Astrocyte (in vitro differentiated cells and primary cell): ENCODE measurements at regions not wholly inside any gene's neighbourhood (a gene's known extent, or its start where the extent isn't known, plus 50 kb on each side); places are given as distances from the start of the nearest gene placed in this dataset.

Experiments used
- DNase-seq: peaks from one replicate; pipeline ENCODE4 v3.0.0-alpha.2; 2010; ENCODE audit warnings: low read depth
- FAIRE-seq: peaks from 2 replicates; lab custom pipeline; 2011; peaks lifted over from hg19 to GRCh38; lab: Jason Lieb, UNC
- H2AFZ ChIP-seq: 2 replicates; pipeline ENCODE4 v1.6.0; 2012; ENCODE audit warnings: low read depth, low read length, inconsistent platforms
- H3K27ac ChIP-seq: 2 replicates; pipeline ENCODE4 v1.5.1; 2011; ENCODE audit warnings: low read depth, low read length, inconsistent platforms
- H3K27me3 ChIP-seq: 2 replicates; pipeline ENCODE4 v1.6.0; 2011; ENCODE audit warnings: low read length, inconsistent platforms; ENCODE audit not compliant: insufficient read depth
- H3K36me3 ChIP-seq: 2 replicates; pipeline ENCODE4 v1.5.1; 2011; ENCODE audit warnings: low read length, inconsistent platforms; ENCODE audit not compliant: insufficient read depth
- H3K4me1 ChIP-seq: 2 replicates; pipeline ENCODE4 v1.5.1; 2011; ENCODE audit warnings: low read length, inconsistent platforms; ENCODE audit not compliant: insufficient read depth
- H3K4me2 ChIP-seq: 2 replicates; pipeline ENCODE4 v1.6.0; 2012; ENCODE audit warnings: low read length, inconsistent platforms
- H3K4me3 ChIP-seq: 2 replicates; pipeline ENCODE4 v1.5.1; 2011; ENCODE audit warnings: low read depth, mild to moderate bottlenecking, low read length, inconsistent platforms; ENCODE audit not compliant: insufficient read depth
- H3K79me2 ChIP-seq: 2 replicates; pipeline ENCODE4 v1.6.0; 2012; ENCODE audit warnings: mild to moderate bottlenecking, low read length, inconsistent platforms; ENCODE audit not compliant: insufficient read depth
- H3K9ac ChIP-seq: 2 replicates; pipeline ENCODE4 v1.6.0; 2012; ENCODE audit warnings: mild to moderate bottlenecking, low read length, inconsistent platforms
- H3K9me3 ChIP-seq: 2 replicates; pipeline ENCODE4 v1.5.1; 2012; ENCODE audit warnings: low read depth, mild to moderate bottlenecking, low read length, inconsistent platforms; ENCODE audit not compliant: insufficient read depth
- H4K20me1 ChIP-seq: 2 replicates; pipeline ENCODE4 v1.6.0; 2012; ENCODE audit warnings: low read length, inconsistent platforms; ENCODE audit not compliant: insufficient read depth
- H3K27ac Mint-ChIP-seq: one replicate; pipeline ENCODE4 v1.8.0; 2021; ENCODE audit warnings: mild to moderate bottlenecking, mixed read lengths; ENCODE audit not compliant: unreplicated experiment
- H3K27me3 Mint-ChIP-seq: one replicate; pipeline ENCODE4 v1.8.0; 2021; ENCODE audit warnings: low read depth, mixed read lengths; ENCODE audit not compliant: unreplicated experiment
- H3K36me3 Mint-ChIP-seq: one replicate; pipeline ENCODE4 v1.8.0; 2021; ENCODE audit warnings: low read depth, mixed read lengths; ENCODE audit not compliant: unreplicated experiment
- H3K4me1 Mint-ChIP-seq: one replicate; pipeline ENCODE4 v1.8.0; 2021; ENCODE audit warnings: low read depth, mixed read lengths; ENCODE audit not compliant: unreplicated experiment
- H3K4me3 Mint-ChIP-seq: one replicate; pipeline ENCODE4 v1.8.0; 2021; ENCODE audit warnings: mild to moderate bottlenecking, moderate library complexity, mixed read lengths; ENCODE audit not compliant: unreplicated experiment
- H3K9me3 Mint-ChIP-seq: one replicate; pipeline ENCODE4 v1.8.0; 2021; ENCODE audit warnings: mild to moderate bottlenecking, mixed read lengths; ENCODE audit not compliant: unreplicated experiment
- EZH2 ChIP-seq: IDR thresholded peaks from 2 replicates; pipeline ENCODE4 v1.6.1; 2012; ENCODE audit warnings: mild to moderate bottlenecking, low read length, inconsistent platforms; ENCODE audit not compliant: insufficient read depth
- TF ChIP-seq, protein P1 (sequence below): IDR thresholded peaks from 2 replicates; pipeline ENCODE4 v1.5.1; 2011; ENCODE audit warnings: low read depth, mild to moderate bottlenecking, inconsistent platforms, low read length, moderate library complexity; ENCODE audit not compliant: insufficient read depth

- no peaks in the 10 kb centered on the region for H3K9me3 ChIP-seq
- H3K79me2 ChIP-seq: no peaks in the 10 kb centered on the region
- DNase-seq: no peak
- TF ChIP-seq, protein P1, sequence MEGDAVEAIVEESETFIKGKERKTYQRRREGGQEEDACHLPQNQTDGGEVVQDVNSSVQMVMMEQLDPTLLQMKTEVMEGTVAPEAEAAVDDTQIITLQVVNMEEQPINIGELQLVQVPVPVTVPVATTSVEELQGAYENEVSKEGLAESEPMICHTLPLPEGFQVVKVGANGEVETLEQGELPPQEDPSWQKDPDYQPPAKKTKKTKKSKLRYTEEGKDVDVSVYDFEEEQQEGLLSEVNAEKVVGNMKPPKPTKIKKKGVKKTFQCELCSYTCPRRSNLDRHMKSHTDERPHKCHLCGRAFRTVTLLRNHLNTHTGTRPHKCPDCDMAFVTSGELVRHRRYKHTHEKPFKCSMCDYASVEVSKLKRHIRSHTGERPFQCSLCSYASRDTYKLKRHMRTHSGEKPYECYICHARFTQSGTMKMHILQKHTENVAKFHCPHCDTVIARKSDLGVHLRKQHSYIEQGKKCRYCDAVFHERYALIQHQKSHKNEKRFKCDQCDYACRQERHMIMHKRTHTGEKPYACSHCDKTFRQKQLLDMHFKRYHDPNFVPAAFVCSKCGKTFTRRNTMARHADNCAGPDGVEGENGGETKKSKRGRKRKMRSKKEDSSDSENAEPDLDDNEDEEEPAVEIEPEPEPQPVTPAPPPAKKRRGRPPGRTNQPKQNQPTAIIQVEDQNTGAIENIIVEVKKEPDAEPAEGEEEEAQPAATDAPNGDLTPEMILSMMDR: no peak
- no peak for TF ChIP-seq EZH2
- H3K27ac ChIP-seq: no peak overlapping the region
- H3K9ac ChIP-seq: no peak overlapping the region
- H4K20me1 ChIP-seq: no peaks in the 10 kb centered on the region
- Mint-ChIP-seq H3K4me3 (no peak overlapping the region), H3K27ac (no peak overlapping the region), H3K4me1 (peaks cover 4% of the 10 kb centered on the region), H3K27me3 (no peaks in the 10 kb centered on the region), H3K9me3 (no peaks in the 10 kb centered on the region), H3K36me3 (no peaks in the 10 kb centered on the region)
- H3K4me3 ChIP-seq: no peak overlapping the region
- no peaks in the 10 kb centered on the region for H3K27me3 ChIP-seq
- FAIRE-seq: no peak
- H3K4me1 ChIP-seq: no peaks in the 10 kb centered on the region
- H3K4me2 ChIP-seq: no peak overlapping the region
- H3K36me3 ChIP-seq: no peaks in the 10 kb centered on the region
- no peak overlapping the region for H2AFZ ChIP-seq
Measured at GRCh38 chr5:17925276-17925675, 291.0 kb downstream of the TAF11L14 start.

DNA sequence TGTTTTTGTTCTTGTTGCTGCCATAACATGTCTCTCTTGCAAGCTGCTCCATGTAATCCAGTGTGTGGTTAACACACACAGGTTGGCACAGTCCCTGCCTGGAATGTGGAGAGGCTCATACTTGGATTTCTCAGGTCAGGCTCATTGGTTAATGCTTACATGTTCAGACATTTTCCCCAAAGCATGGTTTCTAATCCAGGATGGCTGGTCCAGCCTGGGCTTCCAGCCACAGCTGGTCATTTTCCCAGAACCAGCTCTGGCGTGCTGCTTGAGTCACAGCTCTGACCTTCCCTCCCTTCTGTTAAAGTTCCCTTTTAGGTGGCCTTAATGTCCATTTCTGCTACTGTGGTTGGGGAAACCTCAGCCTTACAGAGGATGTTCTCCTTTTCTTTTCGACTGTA, 294.3 kb downstream of the TAF11L14 start:
- Mint-ChIP-seq H3K27ac (no peak overlapping the region), H3K9me3 (peaks cover 14% of the 10 kb centered on the region), H3K4me3 (no peak overlapping the region), H3K36me3 (peaks cover 4% of the 10 kb centered on the region), H3K4me1 (peaks cover 4% of the 10 kb centered on the region), H3K27me3 (peaks cover 2% of the 10 kb centered on the region)
- DNase-seq (no peak), FAIRE-seq (no peak)
- Histone ChIP-seq H4K20me1 (no peaks in the 10 kb centered on the region), H3K9ac (no peak overlapping the region), H3K27ac (no peak overlapping the region), H3K9me3 (peaks cover 10% of the 10 kb centered on the region), H2AFZ (no peak overlapping the region), H3K36me3 (no peaks in the 10 kb centered on the region), H3K4me2 (no peak overlapping the region), H3K27me3 (no peaks in the 10 kb centered on the region), H3K4me1 (no peaks in the 10 kb centered on the region), H3K4me3 (no peak overlapping the region), H3K79me2 (no peaks in the 10 kb centered on the region)
- TF ChIP-seq, protein P1: no peak
- TF ChIP-seq EZH2: no peak

- no peak overlapping the region for H3K27ac ChIP-seq
- H3K27ac Mint-ChIP-seq: no peak overlapping the region
- peaks cover 10% of the 10 kb centered on the region for H3K9me3 ChIP-seq
- H3K9ac ChIP-seq: no peak overlapping the region
- H3K36me3 ChIP-seq: no peaks in the 10 kb centered on the region
- no peak overlapping the region for H3K4me3 Mint-ChIP-seq
- no peaks in the 10 kb centered on the region for H3K4me1 ChIP-seq
- H3K4me1 Mint-ChIP-seq: peaks cover 4% of the 10 kb centered on the region
- no peaks in the 10 kb centered on the region for H4K20me1 ChIP-seq
- H3K79me2 ChIP-seq: no peaks in the 10 kb centered on the region
- peaks cover 16% of the 10 kb centered on the region for H3K9me3 Mint-ChIP-seq
- FAIRE-seq: no peak
- H3K27me3 Mint-ChIP-seq: peaks cover 2% of the 10 kb centered on the region
- no peak overlapping the region for H3K4me2 ChIP-seq
- DNase-seq: no peak
- no peaks in the 10 kb centered on the region for H3K27me3 ChIP-seq
- peaks cover 4% of the 10 kb centered on the region for H3K36me3 Mint-ChIP-seq
- TF ChIP-seq, protein P1: no peak
- no peak for TF ChIP-seq EZH2
- H2AFZ ChIP-seq: no peak overlapping the region
- H3K4me3 ChIP-seq: no peak overlapping the region
Measured at GRCh38 chr5:17929171-17929570, 294.9 kb downstream of the TAF11L14 start.
